ENCODE measurements at regions not wholly inside any gene's neighbourhood (a gene's known extent, or its start where the extent isn't known, plus 50 kb on each side); places are given as distances from the start of the nearest gene placed in this dataset.

DNA sequence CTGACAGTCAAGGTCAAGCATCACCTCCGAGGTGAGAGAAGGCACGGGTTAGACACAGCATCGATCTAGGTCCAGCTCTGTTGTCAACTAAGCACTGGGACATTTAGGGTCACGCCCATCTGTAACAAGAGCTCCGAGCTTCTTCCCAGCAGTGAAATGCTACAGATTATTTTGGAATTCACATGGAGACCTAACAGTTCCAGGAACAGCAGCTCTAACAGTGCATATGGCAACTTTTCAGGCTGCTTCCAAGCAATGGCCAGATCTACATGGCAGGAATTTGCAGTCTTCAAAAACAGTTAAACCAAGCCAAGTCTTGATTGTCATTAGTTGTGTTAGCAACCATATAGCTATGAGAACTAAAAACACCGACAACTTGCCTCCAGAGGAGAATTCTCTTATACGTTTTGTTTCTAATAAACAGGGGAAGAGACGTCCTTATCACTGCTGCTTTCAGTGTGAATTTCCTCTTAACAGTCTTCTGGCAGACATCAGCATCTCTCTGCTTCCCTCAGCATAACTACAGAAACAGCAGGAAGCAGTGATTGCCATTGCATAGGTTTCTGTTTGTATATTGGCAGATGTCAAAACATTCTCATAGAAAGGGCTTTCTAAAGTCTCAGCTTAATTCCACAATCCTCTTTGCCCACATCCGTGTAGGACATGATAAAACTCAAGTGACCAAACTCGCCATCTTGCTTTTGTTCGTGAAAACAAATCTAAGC, 242.1 kb upstream of the DAPK1 start:
- H3K4me3 ChIP-seq, result no peak overlapping the region
- no peak for DNase-seq
- no peaks in the 10 kb centered on the region for H3K36me3 ChIP-seq
- no peaks in the 10 kb centered on the region for H3K27me3 ChIP-seq
- no peaks in the 10 kb centered on the region for H3K9me3 ChIP-seq

DNA sequence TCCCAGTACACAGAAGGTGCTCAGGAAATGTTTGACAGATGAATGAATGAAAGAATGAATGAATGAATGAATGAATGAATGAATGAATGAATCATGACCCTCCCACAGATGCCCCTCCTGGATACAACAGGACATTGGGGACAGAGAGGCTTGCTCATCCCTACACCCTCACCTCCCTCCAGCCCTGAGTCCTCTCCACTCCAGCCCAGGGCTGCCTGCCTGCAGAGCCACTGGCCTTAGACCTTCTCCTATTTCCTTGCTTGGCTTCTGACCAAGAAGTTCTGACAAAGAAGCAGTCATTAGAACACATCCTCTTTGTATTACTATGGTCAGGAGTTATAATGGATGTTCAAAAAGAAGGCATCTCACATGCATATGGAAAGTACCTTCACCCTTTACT, 240.7 kb upstream of the DAPK1 start:
- Histone ChIP-seq H3K27me3 (no peaks in the 10 kb centered on the region), H3K9me3 (no peaks in the 10 kb centered on the region), H3K4me3 (no peak overlapping the region), H3K36me3 (no peaks in the 10 kb centered on the region)
- no peak for DNase-seq

DNA sequence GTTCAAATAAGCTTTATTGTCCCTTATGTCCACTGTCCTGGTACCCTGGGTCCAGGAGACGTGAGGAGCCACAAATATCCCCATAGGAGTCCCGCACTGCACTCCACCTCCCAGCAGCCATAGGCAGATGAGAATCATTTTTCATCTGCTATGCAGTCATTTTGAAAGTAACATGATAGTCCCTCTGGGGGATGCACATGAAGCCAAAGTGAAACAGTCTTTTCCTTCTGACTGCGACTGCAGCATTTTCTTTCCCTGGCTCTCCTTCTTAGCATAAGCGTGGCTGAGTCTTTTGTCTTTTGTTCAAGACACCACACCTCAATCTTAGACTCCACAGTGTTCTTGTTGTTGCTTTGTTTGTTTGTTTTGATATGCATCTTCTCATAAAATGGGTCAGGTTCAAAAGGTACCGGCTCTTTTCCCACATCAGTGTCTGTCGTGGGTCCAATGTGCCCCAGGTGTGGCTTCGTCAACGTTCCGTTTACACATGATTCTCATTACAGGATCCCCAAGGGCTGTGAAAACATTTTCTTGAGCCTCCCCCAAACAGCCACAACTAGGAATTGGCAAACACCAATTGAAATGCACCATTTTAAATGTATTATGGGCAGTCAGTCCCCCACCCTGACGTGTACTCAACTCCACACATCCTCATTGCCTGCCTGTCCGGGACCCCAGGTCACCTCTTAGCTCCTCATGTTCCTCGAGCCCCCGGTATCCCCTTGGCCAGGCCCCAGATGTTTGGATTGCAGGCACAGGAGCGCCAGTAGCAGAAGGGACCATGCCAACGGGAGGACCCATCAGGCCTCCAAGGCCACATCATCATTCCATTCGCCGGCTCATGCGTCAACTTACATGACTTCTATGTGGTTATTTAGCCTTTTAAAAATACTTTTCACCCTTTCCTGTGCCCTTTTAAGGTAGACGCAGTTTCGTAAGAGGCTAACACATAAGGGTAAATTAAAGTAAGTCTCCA, 237.8 kb upstream of the DAPK1 start:
- Histone ChIP-seq H3K27me3 (no peaks in the 10 kb centered on the region), H3K4me3 (no peak overlapping the region), H3K9me3 (no peaks in the 10 kb centered on the region), H3K36me3 (no peaks in the 10 kb centered on the region)
- no peak for DNase-seq

GRCh38 chr9:87263291-87263690, 234.4 kb upstream of the DAPK1 start:
- Histone ChIP-seq H3K36me3 (no peaks in the 10 kb centered on the region), H3K9me3 (peaks cover 7% of the 10 kb centered on the region), H3K4me3 (no peak overlapping the region), H3K27me3 (no peaks in the 10 kb centered on the region)
- DNase-seq, result no peak

DNA sequence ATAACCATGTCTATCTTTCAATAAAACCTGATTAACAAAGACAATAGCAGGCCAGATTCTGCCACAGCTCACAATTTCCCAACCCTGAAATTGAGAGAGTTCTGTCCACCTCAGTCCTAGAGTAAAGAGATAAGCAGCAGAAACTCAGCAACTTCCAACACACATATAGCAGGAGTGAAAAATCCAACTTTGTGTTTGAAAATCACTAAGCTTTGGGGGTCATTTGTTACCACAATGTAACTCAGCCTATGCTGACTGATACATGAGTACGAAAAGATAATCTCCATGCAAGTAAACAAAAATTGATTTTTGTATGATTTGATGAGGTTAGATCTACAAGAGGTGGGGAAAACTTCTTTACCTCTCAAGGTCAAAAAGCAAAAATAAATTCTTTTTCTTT, 231.0 kb upstream of the DAPK1 start:
- Histone ChIP-seq H3K4me3 (no peak overlapping the region), H3K27me3 (no peaks in the 10 kb centered on the region), H3K36me3 (no peaks in the 10 kb centered on the region), H3K9me3 (peaks cover 7% of the 10 kb centered on the region)
- no peak for DNase-seq

- peak; percentile 92 for DNase-seq
- H3K9me3 ChIP-seq, result peaks cover 7% of the 10 kb centered on the region
- no peaks in the 10 kb centered on the region for H3K27me3 ChIP-seq
- no peaks in the 10 kb centered on the region for H3K36me3 ChIP-seq
- no peak overlapping the region for H3K4me3 ChIP-seq
These were observed 230.2 kb upstream of the DAPK1 start for GRCh38 chr9:87267251-87268070.

DNA sequence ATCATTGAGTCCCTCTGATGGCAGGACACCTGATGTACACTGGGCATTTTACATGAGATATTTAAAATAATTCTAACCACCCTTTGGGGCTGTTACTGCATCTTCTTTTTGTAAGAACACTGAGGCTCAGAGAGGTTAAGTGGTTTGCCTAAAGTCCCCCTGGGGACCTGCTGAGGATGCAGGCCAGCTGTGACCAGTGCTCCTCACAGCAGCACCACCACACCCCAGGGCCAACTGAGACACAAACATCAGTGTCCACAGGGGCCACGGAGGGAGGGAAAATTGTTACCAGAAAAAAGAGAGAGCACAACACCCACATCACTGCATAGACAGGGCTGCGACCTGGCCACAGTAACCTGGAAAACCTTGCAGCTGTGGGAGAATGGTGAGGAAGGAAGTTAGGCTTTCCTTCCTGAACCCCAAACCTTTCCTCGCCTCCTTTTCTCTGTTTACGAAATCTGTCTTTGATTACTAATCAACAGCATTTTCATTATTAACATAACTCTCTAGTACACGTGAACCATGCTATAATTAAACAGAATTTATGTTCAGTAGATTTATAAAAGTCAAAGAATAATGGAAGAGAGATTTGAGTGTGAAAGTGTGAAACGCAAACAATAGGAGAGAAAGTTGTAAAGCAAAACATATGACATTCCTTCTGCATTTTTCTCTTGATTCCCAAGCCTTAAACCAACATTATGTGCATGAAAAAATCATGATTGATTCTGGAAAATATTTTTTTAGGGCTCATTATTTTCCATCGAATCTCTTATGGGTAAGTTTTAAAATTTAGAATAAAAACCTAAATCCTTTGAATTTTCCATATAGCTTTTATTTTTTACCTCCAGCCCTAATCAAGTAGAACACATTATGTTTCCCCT, 228.1 kb upstream of the DAPK1 start:
- H3K36me3 ChIP-seq, result no peaks in the 10 kb centered on the region
- H3K4me3 ChIP-seq, result no peak overlapping the region
- H3K27me3 ChIP-seq, result no peaks in the 10 kb centered on the region
- DNase-seq, result no peak
- peaks cover 7% of the 10 kb centered on the region for H3K9me3 ChIP-seq

DNA sequence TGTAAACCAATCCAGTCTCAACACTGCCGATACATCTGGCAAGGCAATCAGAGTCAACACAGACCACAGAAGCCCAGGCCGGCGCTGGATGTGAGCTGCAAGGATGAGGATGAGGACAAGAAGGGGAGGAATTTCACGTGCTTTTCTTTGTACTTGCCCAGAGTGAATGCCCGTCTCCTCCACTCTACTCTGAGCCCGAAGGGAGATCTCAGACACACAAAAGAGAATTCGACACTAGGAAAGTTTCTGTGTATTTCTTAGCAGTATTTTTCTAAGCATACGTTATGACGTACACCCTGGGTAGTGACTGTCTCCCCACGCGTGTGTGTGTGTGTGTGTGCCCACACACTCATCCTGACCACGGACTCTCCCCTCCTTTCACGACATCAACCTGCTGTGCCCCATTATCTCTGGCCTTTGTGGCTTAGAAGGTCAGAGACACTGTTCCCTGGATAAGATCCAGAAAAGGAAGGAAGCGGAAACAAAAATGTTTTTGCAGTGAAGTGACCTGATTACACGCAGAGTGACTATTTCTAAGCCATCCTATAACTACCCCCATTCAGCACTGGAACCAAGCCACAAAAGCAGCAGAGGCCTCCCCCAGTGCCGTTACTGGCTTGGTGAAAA, 227.3 kb upstream of the DAPK1 start:
- DNase-seq, result peak; percentile 28
- H3K9me3 ChIP-seq, result peaks cover 6% of the 10 kb centered on the region
- H3K4me3 ChIP-seq, result no peak overlapping the region
- no peaks in the 10 kb centered on the region for H3K36me3 ChIP-seq
- no peaks in the 10 kb centered on the region for H3K27me3 ChIP-seq

- Histone ChIP-seq H3K4me3 (no peak overlapping the region), H3K36me3 (no peaks in the 10 kb centered on the region), H3K9me3 (peaks cover 5% of the 10 kb centered on the region), H3K27me3 (no peaks in the 10 kb centered on the region)
- DNase-seq, result no peak
These were observed 226.8 kb upstream of the DAPK1 start for GRCh38 chr9:87270848-87271234.

- Histone ChIP-seq H3K27me3 (no peaks in the 10 kb centered on the region), H3K9me3 (no peaks in the 10 kb centered on the region; the same call in 1 of the 2 replicates), H3K36me3 (no peaks in the 10 kb centered on the region), H3K4me3 (no peak overlapping the region)
- DNase-seq, result no peak
These were observed 225.8 kb upstream of the DAPK1 start for GRCh38 chr9:87271696-87272477.

DNA sequence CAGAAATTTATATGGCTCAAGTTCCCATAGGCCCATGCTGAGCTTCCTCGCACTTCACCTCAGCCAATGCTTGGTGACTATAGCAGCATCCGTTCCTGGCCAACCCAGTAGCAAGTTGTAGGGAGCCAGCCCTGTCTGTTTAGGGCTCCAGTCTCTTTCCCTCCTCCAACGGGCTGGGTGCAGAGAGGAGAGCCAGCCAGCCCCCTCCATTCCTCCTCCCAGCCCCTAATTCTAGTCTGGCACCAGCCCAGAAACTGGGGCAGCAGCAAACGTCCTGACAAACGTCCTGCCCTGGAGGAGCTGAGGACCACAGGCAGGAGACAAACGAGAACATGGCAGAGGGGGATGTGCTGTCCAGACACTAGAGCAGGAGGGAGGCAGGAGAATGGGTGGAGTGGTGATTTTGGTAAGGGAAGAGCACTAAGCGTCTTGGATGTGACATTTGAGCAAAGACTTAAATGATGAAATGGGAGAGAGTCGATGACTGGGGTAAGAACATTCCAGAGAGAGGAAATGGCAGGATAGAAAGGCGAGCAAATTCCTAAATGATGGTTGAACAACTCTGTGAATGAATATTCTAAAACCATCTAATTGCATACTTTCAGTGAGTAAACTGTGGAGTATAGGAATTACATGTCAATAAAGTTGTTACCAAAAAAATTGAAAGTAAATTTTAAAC, 222.5 kb upstream of the DAPK1 start:
- no peak for DNase-seq
- no peaks in the 10 kb centered on the region for H3K9me3 ChIP-seq
- no peaks in the 10 kb centered on the region for H3K36me3 ChIP-seq
- H3K27me3 ChIP-seq, result no peaks in the 10 kb centered on the region
- H3K4me3 ChIP-seq, result no peak overlapping the region

DNA sequence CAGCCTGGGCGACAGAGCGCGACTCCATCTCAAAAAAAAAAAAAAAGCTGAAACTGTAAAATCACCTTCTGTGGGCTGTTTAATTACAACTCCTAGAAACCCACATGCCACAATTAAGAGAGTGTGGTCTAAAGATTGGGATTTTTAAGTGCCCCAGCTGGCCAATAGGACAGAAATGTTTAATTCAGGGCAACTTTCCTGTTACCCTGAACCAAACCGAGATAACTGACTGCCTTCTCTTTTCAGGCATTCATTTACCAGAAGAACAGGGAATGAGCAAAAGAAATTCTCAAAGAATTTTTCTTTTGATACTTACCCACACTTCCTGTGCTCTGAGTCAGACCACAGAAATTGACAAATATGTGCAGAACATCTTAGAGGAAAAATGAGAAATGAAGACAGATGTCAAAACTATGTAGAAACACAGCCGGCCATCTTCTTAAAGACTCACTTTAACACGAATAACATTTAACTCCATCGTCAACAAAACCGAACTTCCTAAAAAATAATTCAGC, 221.3 kb upstream of the DAPK1 start:
- no peaks in the 10 kb centered on the region for H3K27me3 ChIP-seq
- no peak for DNase-seq
- H3K9me3 ChIP-seq, result no peaks in the 10 kb centered on the region
- H3K4me3 ChIP-seq, result no peak overlapping the region
- H3K36me3 ChIP-seq, result no peaks in the 10 kb centered on the region

GRCh38 chr9:87276851-87277261, 220.8 kb upstream of the DAPK1 start:
- DNase-seq, result peak; percentile 63
- H3K4me3 ChIP-seq, result no peak overlapping the region
- no peaks in the 10 kb centered on the region for H3K27me3 ChIP-seq
- no peaks in the 10 kb centered on the region for H3K9me3 ChIP-seq
- no peaks in the 10 kb centered on the region for H3K36me3 ChIP-seq

DNA sequence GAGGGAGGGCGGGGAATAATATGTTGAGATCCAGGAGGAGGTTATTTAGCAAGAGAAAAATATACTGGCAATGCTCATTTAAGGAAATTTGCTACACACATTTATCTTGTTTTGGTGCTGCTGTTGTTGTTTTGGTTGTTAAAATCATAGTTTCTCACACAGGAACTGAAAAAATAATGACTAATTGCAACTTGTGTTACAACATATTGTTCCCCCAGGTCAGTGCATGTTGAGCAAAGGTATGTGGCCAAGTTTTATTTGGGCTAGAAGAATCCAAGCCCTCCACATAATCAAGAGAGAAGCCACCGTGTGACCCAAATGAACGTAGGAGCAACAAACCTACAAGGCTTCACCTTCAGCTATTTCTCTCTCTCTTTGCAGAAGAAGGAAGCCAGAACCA, 220.3 kb upstream of the DAPK1 start:
- Histone ChIP-seq H3K9me3 (no peaks in the 10 kb centered on the region), H3K4me3 (no peak overlapping the region), H3K27me3 (no peaks in the 10 kb centered on the region), H3K36me3 (no peaks in the 10 kb centered on the region)
- no peak for DNase-seq

Data from MG63 (cell line).